Thymus (tissue), 11 donors: ENCODE measurements at regions not wholly inside any gene's neighbourhood (a gene's known extent, or its start where the extent isn't known, plus 50 kb on each side); places are given as distances from the start of the nearest gene placed in this dataset.
"Not testable (repeated sequence)": the region's sequence is repeated elsewhere in the genome, so short reads cannot be mapped to it uniquely, and the experiment has no call there.

Experiments
- DNase-seq, 9 donors: peaks; one replicate each; pipeline ENCODE4 v3.0.0-alpha.2; 2013; ENCODE audit warnings: low spot score in 9 of 9, low read depth in 6 of 9, missing footprints in 1 of 9
- H3K27ac ChIP-seq, 2 donors: one replicate each; pipeline ENCODE4 v1.5.1; 2013; ENCODE audit warnings: control low read depth in 1 of 2, low read depth in 1 of 2, low read length in 1 of 2, mild to moderate bottlenecking in 1 of 2, moderate library complexity in 1 of 2
- H3K27me3 ChIP-seq, 2 donors: one replicate each; pipeline ENCODE4 v1.5.1; 2013; ENCODE audit warnings: low read length in 1 of 2; ENCODE audit not compliant: control insufficient read depth in 2 of 2, insufficient read depth in 1 of 2
- H3K36me3 ChIP-seq, 2 donors: one replicate each; pipeline ENCODE4 v1.5.1; 2013; ENCODE audit warnings: low read length in 1 of 2, mild to moderate bottlenecking in 1 of 2, moderate library complexity in 1 of 2; ENCODE audit not compliant: control insufficient read depth in 2 of 2, insufficient read depth in 2 of 2
- H3K4me1 ChIP-seq, 2 donors: one replicate each; pipeline ENCODE4 v1.5.1; 2013; ENCODE audit warnings: low read length in 2 of 2; ENCODE audit not compliant: control insufficient read depth in 2 of 2, insufficient read depth in 2 of 2
- H3K4me3 ChIP-seq, 2 donors: one replicate each; pipeline ENCODE4 v1.5.1; 2013; ENCODE audit warnings: low read length in 2 of 2, control low read depth in 1 of 2, mild to moderate bottlenecking in 1 of 2
- H3K9me3 ChIP-seq, 2 donors: one replicate each; pipeline ENCODE4 v1.5.1; 2013; ENCODE audit warnings: low read length in 1 of 2, mild to moderate bottlenecking in 1 of 2; ENCODE audit not compliant: control insufficient read depth in 2 of 2, insufficient read depth in 1 of 2
- WGBS: extraction: QIAGEN DNeasy Blood & Tissue Kit; methylation state at CpG from one replicate; pipeline ENCODE4 v1.1.7; 2013; 5-methylcytosine and 5-hydroxymethylcytosine counted together
- donor health status: healthy.

GRCh38 chr9:30075022-30075421 lies 2309.4 kb upstream of the ACO1 start:
- 84% methylated on average over 15 of the region's 15 CpGs for WGBS
- Histone ChIP-seq H3K27me3 (no peaks in the 10 kb centered on the region), H3K9me3 (peaks cover 0 to 9% of the 10 kb centered on the region in 2 donors), H3K36me3 (no peaks in the 10 kb centered on the region), H3K27ac (no peak overlapping the region), H3K4me3 (no peak overlapping the region), H3K4me1 (no peaks in the 10 kb centered on the region)
- no peak for DNase-seq

DNA sequence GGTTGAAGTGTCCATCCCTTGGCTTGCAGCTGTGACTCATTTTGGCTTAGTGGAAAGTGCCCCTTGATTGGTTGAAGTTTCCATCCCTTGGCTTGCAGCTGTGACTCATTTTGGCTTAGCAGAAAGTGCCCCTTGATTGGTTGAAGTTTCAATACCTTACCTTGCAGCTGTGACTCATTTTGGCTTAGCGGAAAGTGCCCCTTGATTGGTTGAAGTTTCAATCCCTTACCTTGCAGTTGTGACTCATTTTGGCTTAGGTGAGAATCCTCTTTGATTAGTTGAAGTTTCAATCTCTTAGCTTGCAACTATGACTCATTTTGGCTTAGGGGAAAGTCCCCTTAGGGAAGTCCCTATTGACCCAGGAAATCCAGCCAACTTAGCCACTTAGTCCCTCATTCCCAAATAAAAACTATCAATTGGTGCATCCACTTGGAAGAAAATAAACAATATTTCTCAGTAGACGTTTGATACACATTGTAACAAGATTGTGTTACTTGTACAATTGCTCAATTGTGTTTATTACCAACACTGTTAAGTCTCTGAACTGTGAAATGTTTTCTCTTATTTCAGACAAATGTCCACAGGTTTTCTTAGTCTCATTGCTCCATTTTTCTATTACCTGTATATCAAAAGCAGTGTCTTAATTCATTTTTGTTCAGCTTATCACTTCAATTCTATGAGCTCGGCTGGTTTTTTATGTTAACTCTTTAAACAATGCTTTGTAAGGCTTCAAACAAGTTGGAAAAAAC lies 2308.8 kb upstream of the ACO1 start:
- no peak overlapping the region for H3K27ac ChIP-seq
- 85% methylated on average over 3 of the region's 3 CpGs for WGBS
- H3K27me3 ChIP-seq: no peaks in the 10 kb centered on the region
- peaks cover 0 to 9% of the 10 kb centered on the region in 2 donors for H3K9me3 ChIP-seq
- H3K4me3 ChIP-seq: no peak overlapping the region
- H3K36me3 ChIP-seq: no peaks in the 10 kb centered on the region
- H3K4me1 ChIP-seq: no peaks in the 10 kb centered on the region
- DNase-seq: no peak

DNA sequence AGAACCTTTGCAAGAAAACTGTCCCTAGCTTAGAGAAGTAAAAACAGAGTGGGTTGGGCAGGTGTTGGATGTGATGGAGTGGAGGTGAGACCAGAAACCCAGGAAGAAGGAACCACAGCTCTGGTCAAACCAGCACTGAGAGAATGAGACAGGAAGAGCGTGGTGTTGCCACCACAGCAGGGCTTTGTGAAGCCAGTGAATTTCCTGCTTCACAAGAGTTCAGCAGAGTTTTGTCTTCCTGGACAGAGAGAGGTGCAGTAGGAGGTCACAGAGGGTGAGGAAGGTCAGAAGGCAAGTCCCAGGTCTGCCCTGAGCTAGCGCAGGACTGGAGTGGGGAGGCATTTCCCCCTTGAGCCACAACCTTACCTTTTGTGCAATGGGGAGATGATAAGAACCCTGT lies 2306.2 kb upstream of the ACO1 start:
- H3K9me3 ChIP-seq: peaks cover 0 to 9% of the 10 kb centered on the region in 2 donors
- WGBS: 82% methylated on average over 2 of the region's 2 CpGs
- no peaks in the 10 kb centered on the region for H3K36me3 ChIP-seq

DNA sequence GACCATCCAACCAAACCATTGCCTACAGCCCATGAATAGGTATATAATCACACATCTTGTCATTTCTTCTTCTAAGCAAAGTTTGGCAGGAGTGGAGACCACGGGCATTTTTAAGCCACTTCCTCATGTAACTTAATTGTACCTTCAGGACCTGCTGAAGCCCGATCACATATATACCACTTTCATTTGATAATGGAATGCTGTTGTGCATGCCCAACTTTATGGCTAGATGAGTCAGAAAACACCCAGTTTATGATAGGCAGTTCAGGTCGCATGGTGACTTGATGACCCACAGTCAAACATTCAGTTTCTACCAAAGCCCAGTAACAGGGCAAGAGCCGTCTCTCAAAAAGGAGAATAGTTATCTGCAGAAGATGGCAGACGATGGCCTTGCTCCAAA lies 2295.0 kb upstream of the ACO1 start:
- Histone ChIP-seq H3K9me3 (no peaks in the 10 kb centered on the region), H3K27ac (no peak overlapping the region), H3K36me3 (no peaks in the 10 kb centered on the region), H3K27me3 (no peaks in the 10 kb centered on the region), H3K4me1 (no peaks in the 10 kb centered on the region), H3K4me3 (no peak overlapping the region)
- DNase-seq: no peak
- 91% methylated on average over 5 of the region's 5 CpGs for WGBS

More for the DNA sequence above, 2306.2 kb upstream of the ACO1 start:
- H3K27ac ChIP-seq: no peak overlapping the region
- no peak overlapping the region for H3K4me3 ChIP-seq
- DNase-seq: no peak
- H3K4me1 ChIP-seq: no peaks in the 10 kb centered on the region
- H3K27me3 ChIP-seq: no peaks in the 10 kb centered on the region

- Histone ChIP-seq H3K36me3 (no peaks in the 10 kb centered on the region), H3K27me3 (no peaks in the 10 kb centered on the region), H3K4me3 (no peak overlapping the region), H3K4me1 (no peaks in the 10 kb centered on the region), H3K9me3 (no peaks in the 10 kb centered on the region), H3K27ac (no peak overlapping the region)
- 72% methylated on average over 2 of the region's 2 CpGs for WGBS
- DNase-seq: no peak
Observed at GRCh38 chr9:30103647-30104394, 2280.6 kb upstream of the ACO1 start.

DNA sequence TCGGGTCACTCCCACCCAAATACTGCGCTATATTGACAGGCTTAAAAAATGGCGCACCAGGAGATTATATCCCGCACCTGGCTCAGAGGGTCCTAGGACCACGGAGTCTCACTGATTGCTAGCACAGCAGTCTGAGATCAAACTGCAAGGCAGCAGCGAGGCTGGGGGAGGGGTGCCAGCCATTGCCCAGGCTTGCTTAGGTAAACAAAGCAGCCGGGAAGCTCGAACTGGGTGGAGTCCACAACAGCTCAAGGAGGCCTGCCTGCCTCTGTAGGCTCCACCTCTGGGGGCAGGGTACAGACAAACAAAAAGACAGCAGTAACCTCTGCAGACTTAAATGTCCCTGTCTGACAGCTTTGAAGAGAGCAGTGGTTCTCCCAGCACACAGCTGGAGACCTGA lies 2277.3 kb upstream of the ACO1 start:
- not testable (repeated sequence) for DNase-seq, H3K4me1 ChIP-seq, H3K9me3 ChIP-seq, H3K36me3 ChIP-seq, H3K4me3 ChIP-seq, H3K27ac ChIP-seq, H3K27me3 ChIP-seq
- 86% methylated on average over 8 of the region's 8 CpGs for WGBS

- Histone ChIP-seq H3K9me3 (no peaks in the 10 kb centered on the region), H3K36me3 (no peaks in the 10 kb centered on the region), H3K27ac (no peak overlapping the region), H3K4me3 (no peak overlapping the region), H3K27me3 (no peaks in the 10 kb centered on the region), H3K4me1 (no peaks in the 10 kb centered on the region)
- no peak for DNase-seq
- 91% methylated on average over 3 of the region's 3 CpGs for WGBS
Observed at GRCh38 chr9:30116673-30117217, 2267.7 kb upstream of the ACO1 start.

- Histone ChIP-seq H3K4me3 (no peak overlapping the region), H3K36me3 (no peaks in the 10 kb centered on the region), H3K27me3 (no peaks in the 10 kb centered on the region), H3K9me3 (no peaks in the 10 kb centered on the region), H3K27ac (no peak overlapping the region), H3K4me1 (no peaks in the 10 kb centered on the region)
- WGBS: 79% methylated on average over 5 of the region's 5 CpGs
- no peak for DNase-seq
Observed at GRCh38 chr9:30120666-30121065, 2263.8 kb upstream of the ACO1 start.

- H3K27ac ChIP-seq: no peak overlapping the region
- H3K4me3 ChIP-seq: no peak overlapping the region
- 93% methylated on average over 4 of the region's 4 CpGs for WGBS
- H3K4me1 ChIP-seq: no peaks in the 10 kb centered on the region
- H3K9me3 ChIP-seq: no peaks in the 10 kb centered on the region
- no peaks in the 10 kb centered on the region for H3K27me3 ChIP-seq
- no peak for DNase-seq
- H3K36me3 ChIP-seq: no peaks in the 10 kb centered on the region
Observed at GRCh38 chr9:30121611-30122010, 2262.8 kb upstream of the ACO1 start.
